ENCODE measurements at regions not wholly inside any gene's neighbourhood (a gene's known extent, or its start where the extent isn't known, plus 50 kb on each side); places are given as distances from the start of the nearest gene placed in this dataset.
A peak's percentile ranks its signal among the peaks of the same experiment; 100 is the strongest.

GRCh38 chr5:67476995-67477394, 280.4 kb upstream of the CD180 start:
- Histone ChIP-seq H3K9me3 (ENCODE audit: insufficient read depth, low read depth, low read length) (no peaks in the 10 kb centered on the region), H3K36me3 (ENCODE audit: insufficient read depth, low read length) (no peaks in the 10 kb centered on the region), H3K4me3 (ENCODE audit: insufficient read depth, low read depth, low read length) (no peak overlapping the region), H2AFZ (ENCODE audit: low read depth, low read length) (no peak overlapping the region), H3K4me1 (ENCODE audit: insufficient read depth, low read length) (no peaks in the 10 kb centered on the region), H4K20me1 (ENCODE audit: insufficient read depth, low read length) (no peaks in the 10 kb centered on the region), H3K79me2 (ENCODE audit: insufficient read depth, low read length) (no peaks in the 10 kb centered on the region), H3K4me2 (ENCODE audit: low read length) (no peak overlapping the region), H3K9ac (ENCODE audit: low read length) (no peak overlapping the region), H3K27ac (ENCODE audit: low read depth, low read length) (no peak overlapping the region), H3K27me3 (ENCODE audit: insufficient read depth, low read length) (no peaks in the 10 kb centered on the region)
- Mint-ChIP-seq H3K27ac (ENCODE audit: unreplicated experiment) (no peak overlapping the region), H3K4me3 (ENCODE audit: unreplicated experiment) (no peak overlapping the region), H3K9me3 (ENCODE audit: unreplicated experiment) (no peaks in the 10 kb centered on the region), H3K4me1 (ENCODE audit: low read depth, unreplicated experiment) (no peaks in the 10 kb centered on the region), H3K36me3 (ENCODE audit: low read depth, unreplicated experiment) (no peaks in the 10 kb centered on the region), H3K27me3 (ENCODE audit: low read depth, unreplicated experiment) (no peaks in the 10 kb centered on the region)
- TF ChIP-seq CTCF (IDR thresholded peaks at IDR 0.05; ENCODE audit: insufficient read depth, low read depth, low read length) (no peak), EZH2 (IDR thresholded peaks at IDR 0.05; ENCODE audit: insufficient read depth, low read length) (no peak)
- peak; percentile 41 for FAIRE-seq
- no peak for DNase-seq (ENCODE audit: low read depth)

GRCh38 chr5:67476531-67476930, 279.9 kb upstream of the CD180 start:
- no peak overlapping the region for H3K4me2 ChIP-seq (ENCODE audit: low read length)
- Mint-ChIP-seq H3K27me3 (ENCODE audit: low read depth, unreplicated experiment) (no peaks in the 10 kb centered on the region), H3K9me3 (ENCODE audit: unreplicated experiment) (no peaks in the 10 kb centered on the region), H3K36me3 (ENCODE audit: low read depth, unreplicated experiment) (no peaks in the 10 kb centered on the region), H3K4me1 (ENCODE audit: low read depth, unreplicated experiment) (no peaks in the 10 kb centered on the region), H3K4me3 (ENCODE audit: unreplicated experiment) (no peak overlapping the region), H3K27ac (ENCODE audit: unreplicated experiment) (no peak overlapping the region)
- H3K4me3 ChIP-seq (ENCODE audit: insufficient read depth, low read depth, low read length) = no peak overlapping the region
- DNase-seq (ENCODE audit: low read depth) = peak; percentile 16
- H3K79me2 ChIP-seq (ENCODE audit: insufficient read depth, low read length) = no peaks in the 10 kb centered on the region
- H3K27ac ChIP-seq (ENCODE audit: low read depth, low read length) = no peak overlapping the region
- no peaks in the 10 kb centered on the region for H3K4me1 ChIP-seq (ENCODE audit: insufficient read depth, low read length)
- H4K20me1 ChIP-seq (ENCODE audit: insufficient read depth, low read length) = no peaks in the 10 kb centered on the region
- H2AFZ ChIP-seq (ENCODE audit: low read depth, low read length) = no peak overlapping the region
- H3K9me3 ChIP-seq (ENCODE audit: insufficient read depth, low read depth, low read length) = no peaks in the 10 kb centered on the region
- no peak for TF ChIP-seq EZH2 (IDR thresholded peaks at IDR 0.05; ENCODE audit: insufficient read depth, low read length)
- no peak for TF ChIP-seq CTCF (IDR thresholded peaks at IDR 0.05; ENCODE audit: insufficient read depth, low read depth, low read length)
- no peaks in the 10 kb centered on the region for H3K27me3 ChIP-seq (ENCODE audit: insufficient read depth, low read length)
- FAIRE-seq = peak; percentile 65
- H3K9ac ChIP-seq (ENCODE audit: low read length) = no peak overlapping the region
- no peaks in the 10 kb centered on the region for H3K36me3 ChIP-seq (ENCODE audit: insufficient read depth, low read length)

- DNase-seq (ENCODE audit: low read depth) (no peak), FAIRE-seq (no peak)
- TF ChIP-seq CTCF (IDR thresholded peaks at IDR 0.05; ENCODE audit: insufficient read depth, low read depth, low read length) (no peak), EZH2 (IDR thresholded peaks at IDR 0.05; ENCODE audit: insufficient read depth, low read length) (no peak)
- Mint-ChIP-seq H3K27me3 (ENCODE audit: low read depth, unreplicated experiment) (no peaks in the 10 kb centered on the region), H3K9me3 (ENCODE audit: unreplicated experiment) (no peaks in the 10 kb centered on the region), H3K27ac (ENCODE audit: unreplicated experiment) (no peak overlapping the region), H3K36me3 (ENCODE audit: low read depth, unreplicated experiment) (no peaks in the 10 kb centered on the region), H3K4me1 (ENCODE audit: low read depth, unreplicated experiment) (no peaks in the 10 kb centered on the region), H3K4me3 (ENCODE audit: unreplicated experiment) (no peak overlapping the region)
- Histone ChIP-seq H4K20me1 (ENCODE audit: insufficient read depth, low read length) (no peaks in the 10 kb centered on the region), H3K27me3 (ENCODE audit: insufficient read depth, low read length) (no peaks in the 10 kb centered on the region), H3K36me3 (ENCODE audit: insufficient read depth, low read length) (no peaks in the 10 kb centered on the region), H3K4me3 (ENCODE audit: insufficient read depth, low read depth, low read length) (no peak overlapping the region), H3K9ac (ENCODE audit: low read length) (no peak overlapping the region), H2AFZ (ENCODE audit: low read depth, low read length) (no peak overlapping the region), H3K9me3 (ENCODE audit: insufficient read depth, low read depth, low read length) (no peaks in the 10 kb centered on the region), H3K4me2 (ENCODE audit: low read length) (no peak overlapping the region), H3K79me2 (ENCODE audit: insufficient read depth, low read length) (no peaks in the 10 kb centered on the region), H3K27ac (ENCODE audit: low read depth, low read length) (no peak overlapping the region), H3K4me1 (ENCODE audit: insufficient read depth, low read length) (no peaks in the 10 kb centered on the region)
These were observed 278.9 kb upstream of the CD180 start for GRCh38 chr5:67475489-67475888.

Data from astrocyte (in vitro differentiated cells and primary cell).